ENCODE measurements at regions not wholly inside any gene's neighbourhood (a gene's known extent, or its start where the extent isn't known, plus 50 kb on each side); places are given as distances from the start of the nearest gene placed in this dataset.

DNA sequence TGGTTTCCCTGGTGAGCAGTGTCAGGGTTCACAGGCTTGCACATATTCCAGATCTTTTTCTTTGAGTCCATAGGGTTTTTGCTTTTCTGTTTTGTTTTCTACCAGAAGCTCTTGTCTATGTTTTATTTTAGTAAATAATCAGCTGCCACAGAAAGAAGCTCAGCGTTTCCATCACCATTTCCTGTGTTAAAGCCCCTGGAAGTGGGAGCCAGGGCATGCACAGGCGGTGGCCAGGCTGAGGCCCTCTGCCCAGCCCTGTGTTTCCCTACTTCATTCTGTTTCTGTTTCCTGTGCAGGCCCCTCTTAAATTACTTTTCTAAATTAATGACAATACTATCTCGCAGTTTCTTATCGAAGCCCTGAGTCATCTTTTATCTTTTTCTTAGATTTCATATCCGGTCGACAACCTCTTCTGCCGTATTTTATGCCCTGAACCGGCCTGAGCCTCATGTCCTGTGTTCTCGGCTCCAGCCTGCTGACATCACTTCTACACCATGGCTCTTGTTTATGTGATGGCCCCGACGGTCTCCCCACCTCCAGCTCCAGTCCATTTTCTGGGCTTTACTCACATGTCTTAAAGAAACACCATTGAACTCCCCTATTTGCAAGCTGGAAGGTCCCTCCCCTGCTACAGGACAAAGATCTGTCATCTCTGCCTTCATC is 442.2 kb downstream of the TCERG1L start:
- TF ChIP-seq CTCF (conservative IDR thresholded peaks at IDR 0.05; ENCODE audit: low read depth in 2 of 2) (no peak), EZH2 (IDR thresholded peaks at IDR 0.05; ENCODE audit: low read depth, unreplicated experiment) (no peak), POLR2AphosphoS5 (IDR thresholded peaks at IDR 0.05; ENCODE audit: low read depth) (no peak), JUNB (IDR thresholded peaks at IDR 0.05; ENCODE audit: unreplicated experiment) (no peak), EZH2phosphoT487 (IDR thresholded peaks at IDR 0.05; ENCODE audit: unreplicated experiment) (no peak), REST (IDR thresholded peaks at IDR 0.05; ENCODE audit: unreplicated experiment) (no peak), ZNF114 (CRISPR knock-in tag; IDR thresholded peaks at IDR 0.05) (no peak), STAT1 (IDR thresholded peaks at IDR 0.05; ENCODE audit: unreplicated experiment) (no peak)

Measured in GM23338 (cell line).